Hypothalamus (tissue), 51 donors: ENCODE measurements at regions not wholly inside any gene's neighbourhood (a gene's known extent, or its start where the extent isn't known, plus 50 kb on each side); places are given as distances from the start of the nearest gene placed in this dataset.

Source experiments
- DNase-seq, 51 donors: peaks; one replicate each; lab custom pipeline; 2025; lab: John Stamatoyannopoulos, UW

DNA sequence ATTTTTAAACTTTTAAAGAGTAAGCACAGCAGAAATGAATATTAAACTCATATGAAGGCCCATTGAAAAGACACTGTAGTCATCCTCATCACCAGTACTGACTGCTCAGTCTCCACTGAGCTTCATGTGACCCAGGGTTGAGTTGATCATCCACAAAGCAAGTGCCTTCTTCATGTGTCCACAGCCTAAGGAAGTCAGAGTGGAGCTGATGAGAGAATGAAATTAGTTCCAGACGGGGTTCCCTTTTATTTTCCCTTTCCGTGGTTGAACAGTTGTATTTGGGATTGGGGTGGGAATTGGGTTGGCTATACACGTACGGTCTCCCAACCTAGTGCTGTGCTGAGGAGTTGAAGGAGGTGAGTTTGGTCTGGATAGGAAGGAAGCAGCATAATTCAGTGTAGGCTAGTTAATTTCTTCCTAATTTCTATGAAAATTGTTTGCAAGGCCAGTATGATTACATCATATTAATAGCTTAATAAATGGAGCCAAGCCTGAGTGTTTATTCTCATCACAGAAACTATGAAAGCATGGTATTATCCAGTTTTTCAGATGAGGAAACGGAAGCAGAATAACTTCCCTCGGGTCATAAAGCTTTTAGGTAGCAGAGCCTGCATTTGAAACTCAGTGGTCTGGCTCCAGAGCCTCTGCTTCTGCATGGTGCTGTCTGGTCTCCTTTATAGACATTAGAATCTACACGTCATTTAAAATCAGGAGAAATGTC is 103.9 kb upstream of the DMRT1 start:
- no peak for DNase-seq

DNA sequence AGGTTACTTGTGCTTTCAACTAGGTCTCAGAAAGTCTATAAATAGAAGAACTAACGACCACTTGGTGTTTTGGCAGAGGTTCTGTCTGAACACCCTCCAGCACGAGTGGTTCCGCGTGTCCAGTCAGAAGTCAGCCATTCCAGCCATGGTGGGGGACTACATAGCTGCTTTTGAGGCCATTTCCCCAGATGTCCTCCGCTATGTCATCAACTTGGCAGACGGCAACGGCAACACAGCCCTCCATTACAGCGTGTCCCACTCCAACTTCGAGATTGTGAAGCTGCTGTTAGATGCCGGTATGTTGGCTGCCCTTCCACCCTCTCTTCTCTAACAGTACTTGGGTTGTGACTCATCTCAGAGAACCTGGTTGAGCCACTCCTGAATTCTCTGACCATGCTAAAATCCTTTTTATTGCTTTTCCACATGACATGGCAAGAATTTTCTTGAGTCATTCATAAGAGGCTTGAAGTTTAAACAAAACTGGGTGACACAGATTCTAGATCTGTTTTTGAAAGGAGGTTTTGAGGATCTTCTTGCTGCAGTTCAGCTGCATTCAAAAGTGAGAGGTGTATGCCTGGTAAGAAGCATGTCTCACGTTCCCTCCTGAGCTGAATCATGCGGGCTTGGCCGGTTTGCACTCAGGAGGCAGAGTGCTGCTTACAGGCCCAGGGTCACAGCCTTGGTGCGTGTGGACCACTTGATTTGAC is 103.1 kb upstream of the DMRT1 start:
- peak in 17 of 51 donors; percentile 13 to 59 (median 23) for DNase-seq

DNA sequence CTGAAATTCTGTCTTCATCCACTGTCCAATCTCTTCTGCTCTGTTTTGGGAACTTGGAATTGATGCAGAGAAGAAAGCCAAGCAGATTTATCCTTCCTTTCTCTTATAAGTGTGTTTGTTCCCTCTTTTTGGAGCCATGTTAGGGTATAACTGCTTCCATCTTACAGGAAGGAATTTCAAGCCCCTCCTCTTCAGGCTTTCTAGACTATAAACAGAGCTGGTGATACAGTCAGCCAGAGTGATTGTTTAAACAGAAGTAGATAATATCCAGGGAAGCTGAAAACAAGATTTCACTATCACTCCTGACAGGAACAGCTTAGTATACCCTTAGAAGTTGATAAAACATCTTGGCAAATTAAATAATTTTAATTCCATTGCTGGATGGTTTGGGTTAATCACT is 102.1 kb upstream of the DMRT1 start:
- no peak for DNase-seq

DNA sequence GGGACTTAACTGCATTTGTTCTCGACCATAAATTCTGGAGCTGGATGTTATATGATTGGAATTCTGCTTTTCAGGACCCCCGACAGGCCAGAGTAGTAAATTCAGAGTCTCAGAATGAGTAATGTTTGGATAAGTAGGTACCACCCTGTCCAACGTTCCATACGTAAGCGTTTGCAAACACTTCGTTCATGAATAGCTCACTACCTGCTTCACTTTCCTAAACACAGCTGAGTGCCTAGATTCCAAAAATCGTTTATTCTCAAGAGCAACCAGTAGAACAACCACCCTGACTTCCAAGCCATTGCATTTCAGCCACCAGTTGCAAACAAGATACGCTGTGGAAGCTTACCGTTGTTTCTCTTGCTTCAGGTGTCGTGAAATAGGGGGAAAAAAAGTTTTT is 101.3 kb upstream of the DMRT1 start:
- no peak for DNase-seq

DNA sequence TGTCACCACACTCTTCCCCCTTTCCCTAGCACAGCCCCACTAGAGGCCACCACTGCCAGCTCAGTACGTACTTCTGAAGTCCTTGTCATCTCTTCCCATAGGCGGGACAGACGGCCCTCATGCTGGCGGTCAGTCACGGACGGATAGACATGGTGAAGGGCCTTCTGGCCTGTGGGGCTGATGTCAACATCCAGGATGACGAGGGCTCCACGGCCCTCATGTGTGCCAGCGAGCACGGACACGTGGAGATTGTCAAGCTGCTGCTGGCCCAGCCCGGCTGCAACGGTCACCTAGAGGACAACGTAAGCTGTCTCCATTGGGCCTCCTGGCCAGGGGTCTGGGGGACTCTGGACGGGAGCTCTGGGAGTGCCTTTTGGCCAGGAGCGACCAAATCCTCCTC is 99.4 kb upstream of the DMRT1 start:
- DNase-seq: no peak

DNA sequence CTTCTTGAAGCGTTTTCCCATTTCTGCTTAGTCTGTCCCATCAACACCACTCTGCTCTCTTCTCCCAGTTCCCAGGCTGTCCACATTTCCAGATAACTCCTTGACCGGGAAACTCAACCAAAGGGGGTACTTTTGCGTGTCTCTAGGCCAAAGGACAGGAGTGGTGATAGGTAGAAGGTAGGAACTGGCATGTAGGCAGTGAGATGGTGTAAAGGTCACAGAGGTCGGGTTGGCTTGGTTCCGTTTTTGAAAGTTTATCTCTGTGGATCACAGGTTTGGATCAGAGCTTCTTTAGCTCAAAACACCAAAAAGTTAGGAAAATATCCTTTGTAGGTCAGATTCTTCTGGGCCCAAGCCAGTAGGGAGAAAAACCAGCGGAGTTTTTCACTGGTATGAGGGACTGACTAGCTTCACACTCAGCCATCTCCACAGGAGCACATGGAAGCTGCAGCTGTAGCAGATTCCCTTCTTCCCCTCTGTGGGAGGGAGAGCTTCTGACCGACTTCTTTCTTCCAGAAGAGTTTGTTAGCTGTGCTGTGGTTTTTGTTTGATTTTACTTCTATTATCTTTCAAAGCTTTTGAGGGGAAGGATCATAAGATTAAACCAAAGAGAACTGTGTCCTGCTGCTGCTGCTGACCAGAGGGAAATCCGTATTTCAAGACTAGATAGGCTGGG is 98.4 kb upstream of the DMRT1 start:
- DNase-seq: no peak

DNA sequence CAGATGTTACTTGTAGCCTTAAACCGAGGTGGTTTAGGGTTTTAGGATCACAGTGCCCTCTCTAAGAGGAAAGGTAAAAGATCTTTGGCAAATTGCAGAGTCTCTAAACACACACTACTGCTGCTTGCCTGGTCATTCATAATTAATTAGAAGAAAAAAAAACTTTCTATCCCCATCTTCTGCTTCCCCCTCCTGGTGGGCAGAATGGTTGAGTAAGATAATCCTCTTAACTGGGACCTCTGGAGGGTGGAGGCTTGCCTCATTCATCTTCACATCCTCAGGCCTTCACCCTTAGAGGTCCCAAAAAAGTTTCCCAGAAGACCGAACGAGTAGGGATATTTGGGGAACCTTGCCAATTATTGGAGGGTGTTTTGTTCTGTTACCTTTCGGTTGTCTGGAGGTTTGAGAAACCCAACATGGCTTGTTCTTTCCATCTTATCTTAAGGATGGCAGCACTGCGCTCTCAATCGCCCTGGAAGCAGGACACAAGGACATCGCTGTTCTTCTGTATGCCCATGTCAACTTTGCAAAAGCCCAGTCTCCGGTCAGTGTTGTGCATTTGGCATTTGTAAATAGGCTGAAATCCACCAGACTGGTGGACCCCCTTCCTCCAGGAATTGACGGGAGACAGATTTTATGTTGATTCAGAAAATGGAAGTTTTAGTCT is 97.3 kb upstream of the DMRT1 start:
- DNase-seq: no peak

DNA sequence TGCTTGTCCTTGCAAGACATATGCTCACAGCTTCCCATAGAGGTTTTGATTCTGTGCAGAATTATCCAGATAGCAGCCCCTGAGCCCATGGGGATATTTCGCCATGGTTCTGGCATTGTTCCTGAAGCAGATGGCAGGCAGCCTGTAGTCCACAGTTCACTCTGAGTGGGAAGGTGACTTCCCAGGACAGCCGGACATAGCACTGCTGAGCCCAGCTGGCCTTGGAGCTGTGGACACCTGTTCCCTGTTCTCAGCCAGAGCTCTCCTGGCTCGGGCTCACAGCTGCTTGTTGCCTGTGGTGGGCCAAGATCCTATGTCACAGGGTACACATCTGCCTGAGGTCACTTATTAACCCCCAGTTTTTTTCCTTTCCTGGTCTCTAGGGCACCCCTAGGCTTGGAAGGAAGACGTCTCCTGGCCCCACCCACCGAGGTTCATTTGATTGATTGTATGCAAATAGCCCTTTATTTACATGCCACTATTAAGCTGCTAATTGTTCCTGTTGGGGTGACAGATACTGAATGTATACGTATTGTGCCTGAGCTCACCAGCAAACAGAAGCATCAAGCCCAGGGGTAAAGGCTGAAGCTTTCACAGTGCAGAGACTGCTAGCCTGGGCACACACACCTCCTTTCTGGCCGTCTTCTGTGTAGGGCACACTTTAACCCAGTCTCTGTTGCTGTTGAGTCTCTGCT is 96.6 kb upstream of the DMRT1 start:
- peak in 2 of 51 donors; percentile 15 to 25 for DNase-seq

DNA sequence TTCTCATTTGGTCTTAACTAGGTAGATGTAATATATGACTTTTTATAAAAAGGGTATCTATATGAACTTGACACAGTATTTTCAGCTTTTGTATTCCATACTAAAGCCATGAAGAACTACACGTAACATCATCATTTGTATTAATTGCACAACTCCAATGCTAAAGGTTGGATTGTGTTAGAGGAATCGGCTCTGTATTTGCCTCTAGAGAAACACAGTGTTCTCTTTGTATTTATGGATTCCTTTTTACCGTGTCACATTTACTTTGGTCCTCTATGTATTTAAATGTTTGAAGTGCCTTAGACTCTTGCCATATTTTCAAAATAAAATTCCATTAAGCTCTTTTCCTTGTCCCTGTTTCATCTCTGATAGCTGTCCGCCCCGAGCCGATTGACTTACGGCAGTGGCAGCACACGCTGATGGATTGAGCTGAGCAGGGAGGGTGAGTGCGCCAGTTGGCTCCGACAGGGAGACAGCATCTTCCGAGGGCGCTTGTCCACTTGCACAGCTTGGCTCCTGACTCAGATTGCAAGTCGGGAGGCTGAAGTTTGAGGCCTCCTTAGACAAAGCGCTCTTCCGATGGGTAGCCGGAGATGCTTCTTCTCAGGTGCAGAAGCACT is 95.6 kb upstream of the DMRT1 start:
- DNase-seq: peak in 14 of 51 donors; percentile 12 to 55 (median 27)

DNA sequence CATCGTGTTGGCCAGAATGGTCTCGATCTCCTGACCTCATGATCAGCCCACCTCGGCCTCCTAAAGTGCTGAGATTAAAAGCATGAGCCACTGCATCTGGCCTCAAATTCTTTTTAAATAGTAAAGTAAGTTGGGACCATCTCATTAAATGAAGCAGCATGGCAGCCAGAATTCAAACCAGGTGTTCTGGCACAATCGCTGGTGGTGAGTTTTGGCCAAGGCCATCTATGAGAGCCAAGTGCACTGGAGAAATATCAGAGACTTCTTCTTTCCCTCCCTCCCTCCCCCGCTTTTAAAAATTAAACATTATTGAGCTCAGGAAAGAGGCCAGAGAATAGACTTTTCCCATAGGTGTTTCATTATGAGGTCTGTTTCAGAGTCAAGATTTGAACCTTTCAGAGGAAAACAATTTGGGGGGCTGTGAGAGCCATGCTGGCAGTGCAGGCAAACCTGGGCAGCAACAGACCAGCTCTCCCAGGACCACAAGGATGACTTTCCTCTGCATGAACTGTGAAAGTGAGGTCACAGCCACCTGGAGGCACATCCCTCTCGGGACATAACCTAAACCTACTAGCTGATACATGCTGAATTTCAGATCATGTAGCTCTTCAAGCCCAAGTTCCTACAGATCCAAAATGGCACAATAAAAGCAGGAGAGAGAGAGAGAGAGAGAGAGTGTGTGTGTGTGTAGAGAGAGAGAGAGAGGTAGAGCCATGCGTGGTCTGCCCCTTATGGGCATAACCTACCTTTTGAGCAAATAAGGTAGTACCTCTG is 94.6 kb upstream of the DMRT1 start:
- DNase-seq: no peak

DNA sequence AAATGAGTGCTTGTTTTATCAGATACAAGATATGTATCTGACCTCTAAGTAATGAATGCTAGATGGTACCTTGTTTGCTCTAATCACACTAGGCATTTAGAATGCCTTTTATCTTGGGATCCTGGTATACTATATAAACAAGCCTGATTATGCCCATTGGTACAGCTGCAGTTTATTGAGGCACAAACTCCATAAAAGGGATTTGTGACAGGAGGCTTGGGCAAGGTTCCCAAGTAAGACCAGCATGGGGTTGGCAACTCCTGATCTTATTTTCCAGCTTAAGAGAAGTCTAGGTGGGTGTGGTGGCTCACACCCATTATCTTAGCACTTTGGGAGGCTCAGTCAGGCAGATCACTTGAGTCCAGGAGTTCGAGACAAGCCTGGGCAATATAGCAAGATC is 93.9 kb upstream of the DMRT1 start:
- DNase-seq: no peak

DNA sequence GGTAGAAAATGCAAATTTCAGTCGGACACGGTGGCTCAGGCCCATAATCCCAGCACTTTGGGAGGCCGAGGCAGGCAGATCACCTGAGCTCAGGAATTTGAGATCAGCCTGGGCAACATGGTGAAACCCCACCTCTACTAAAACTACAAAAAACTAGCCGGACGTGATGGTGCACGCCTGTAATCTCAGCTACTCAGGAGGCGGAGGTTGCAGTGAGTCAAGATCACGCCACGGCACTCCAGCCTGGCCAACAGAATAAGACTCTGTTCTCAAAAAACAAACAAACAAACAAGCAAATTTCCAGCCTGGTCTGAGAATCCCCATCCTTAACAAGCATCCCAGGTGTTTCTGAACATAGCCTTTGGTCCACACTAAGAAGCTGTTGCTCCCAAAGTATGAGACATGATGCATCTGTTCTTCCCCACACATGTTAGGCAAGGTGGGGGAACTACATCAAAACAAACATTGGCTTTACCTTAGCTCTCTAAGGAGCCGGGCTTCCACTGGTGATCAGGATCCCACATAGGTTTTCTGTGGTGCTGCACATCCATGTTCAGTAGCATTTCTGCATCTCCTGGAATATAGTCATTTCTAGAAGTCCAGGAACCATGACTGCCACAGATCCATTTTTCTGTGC is 92.5 kb upstream of the DMRT1 start:
- DNase-seq: no peak

DNA sequence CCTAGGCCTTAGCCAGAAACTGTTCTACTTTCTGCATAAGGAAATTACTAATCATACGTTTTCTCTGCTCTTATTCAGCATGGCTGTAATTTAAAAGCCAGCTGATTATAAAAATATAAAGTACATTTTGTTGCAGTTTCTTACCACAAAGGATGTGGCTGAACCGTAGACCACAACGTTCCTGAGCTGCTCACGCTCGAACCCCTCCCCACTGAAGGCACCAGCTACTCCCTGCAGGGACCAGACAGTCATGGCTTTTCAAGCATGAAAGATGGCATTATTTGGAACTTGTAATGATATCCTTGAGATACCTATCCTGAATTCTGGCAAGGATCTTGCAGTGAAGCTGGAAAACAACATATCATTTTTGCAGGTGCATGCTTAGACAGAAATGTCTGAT is 91.8 kb upstream of the DMRT1 start:
- no peak for DNase-seq

DNA sequence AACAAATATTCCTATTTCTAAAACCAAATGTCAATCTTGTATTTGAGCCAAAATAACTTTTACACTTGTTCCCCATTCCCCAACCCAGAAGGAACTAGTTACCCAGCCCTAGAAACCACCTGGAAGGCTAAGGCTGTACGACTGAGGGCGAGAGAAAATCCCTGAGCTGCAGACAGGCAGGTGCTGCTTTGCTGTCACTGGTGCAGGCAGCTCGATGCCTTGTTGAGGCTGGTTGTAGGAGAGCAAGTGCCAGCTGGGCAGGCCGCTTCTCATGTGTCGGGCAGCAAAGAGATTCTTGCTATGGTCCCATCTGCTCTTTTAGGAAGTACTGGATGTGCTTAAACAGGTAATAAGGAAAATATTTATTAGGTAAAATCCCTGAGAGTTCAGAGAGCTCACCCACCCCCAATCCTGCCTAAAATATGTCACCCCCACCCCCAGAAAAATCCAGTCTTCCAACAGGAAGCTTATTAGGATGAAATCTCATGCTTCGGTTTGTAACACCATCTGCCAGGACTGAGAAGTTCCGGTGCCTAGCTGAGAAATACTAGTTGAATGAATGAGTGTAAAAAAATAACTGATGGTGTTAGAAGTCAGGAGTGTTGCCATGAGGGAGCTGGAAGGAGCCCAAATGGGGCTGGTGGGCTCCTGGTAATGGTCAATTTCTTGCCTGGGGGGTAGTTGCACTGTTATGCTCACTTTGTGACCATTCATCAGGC is 91.1 kb upstream of the DMRT1 start:
- no peak for DNase-seq

DNA sequence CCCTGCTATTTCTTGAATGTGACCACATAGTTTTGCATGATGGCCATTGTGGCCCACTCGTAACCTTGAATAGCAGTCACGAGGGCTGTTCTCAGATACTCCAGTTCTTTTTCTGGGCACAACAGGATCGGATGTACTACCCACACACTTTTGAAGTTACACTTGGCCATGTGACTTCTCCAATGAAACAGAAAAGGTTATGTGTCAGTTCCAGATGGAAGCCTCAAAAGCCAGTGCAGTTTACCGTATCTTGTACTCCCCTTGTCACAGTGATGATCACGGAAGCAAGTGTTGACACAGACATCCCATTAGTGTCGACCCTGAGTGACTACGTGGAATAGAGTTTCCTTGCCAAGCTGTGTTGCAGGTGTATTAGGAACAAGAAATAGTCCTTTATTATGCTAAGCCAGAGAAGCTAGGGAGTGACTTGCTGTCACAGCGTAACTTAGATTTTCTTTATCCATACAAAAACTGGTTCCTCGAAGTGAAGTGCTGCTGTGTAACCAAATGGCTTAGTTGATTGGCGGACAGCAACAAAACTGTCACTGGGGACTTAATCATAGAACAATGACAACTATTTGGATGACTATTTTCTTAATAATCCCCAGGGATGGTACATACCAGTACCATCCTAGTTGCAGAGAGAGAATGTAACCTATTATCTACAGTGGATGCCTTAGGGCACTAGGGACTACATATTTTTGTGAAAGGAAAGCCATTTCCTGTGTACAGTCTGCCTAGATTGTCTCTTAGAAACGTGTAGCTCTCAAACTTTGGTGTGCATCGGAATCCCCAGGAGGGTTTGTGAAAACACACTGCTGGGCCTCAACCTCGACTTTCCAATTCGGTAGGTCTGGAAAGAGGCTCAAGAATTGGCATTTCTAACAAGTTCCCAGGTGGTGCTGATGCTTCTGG is 90.1 kb upstream of the DMRT1 start:
- no peak for DNase-seq

DNA sequence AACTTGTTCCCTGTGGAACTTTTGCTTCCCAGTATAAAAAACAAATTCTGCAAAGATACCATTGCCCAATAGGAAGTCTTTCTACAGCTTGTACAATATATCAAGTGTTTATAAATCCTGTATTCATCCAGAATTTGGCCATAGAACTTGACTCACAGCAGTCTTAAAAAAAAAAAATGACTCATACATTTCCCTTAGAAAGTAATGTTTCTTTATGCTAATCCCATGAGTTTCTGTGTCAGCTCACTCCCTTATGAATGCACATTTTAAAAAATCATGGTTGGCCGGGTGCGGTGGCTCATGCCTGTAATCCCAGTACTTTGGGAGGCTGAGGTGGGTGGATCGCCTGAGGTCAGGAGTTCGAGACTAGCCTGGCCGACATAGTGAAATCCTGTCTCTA is 89.3 kb upstream of the DMRT1 start:
- DNase-seq: no peak

DNA sequence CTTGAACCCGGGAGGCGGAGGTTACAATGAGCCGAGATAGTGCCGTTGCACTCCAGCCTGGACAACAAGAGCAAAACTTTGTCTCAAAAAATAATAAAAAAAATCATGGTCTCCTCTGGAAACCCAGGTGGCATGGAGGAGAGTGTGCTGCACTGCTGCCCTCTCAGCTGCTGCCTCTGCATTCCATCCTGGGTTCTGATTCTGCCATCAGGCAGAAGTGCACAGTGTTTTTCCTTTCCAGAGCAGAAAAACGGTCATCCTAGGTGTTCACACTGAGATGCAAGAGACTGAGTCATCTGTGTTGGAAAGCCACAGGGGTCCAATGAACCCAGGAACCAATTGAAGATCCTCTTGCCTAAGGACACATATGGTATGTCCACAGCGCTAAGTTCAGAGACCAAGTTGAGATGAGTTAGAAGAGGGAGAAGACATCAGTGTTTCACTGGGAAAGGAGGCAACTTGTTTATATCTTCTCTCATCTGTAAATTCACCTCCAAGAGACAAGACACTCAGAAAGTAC is 88.8 kb upstream of the DMRT1 start:
- DNase-seq: no peak
